Skin of body (tissue), 1 donor: ENCODE measurements at regions not wholly inside any gene's neighbourhood (a gene's known extent, or its start where the extent isn't known, plus 50 kb on each side); places are given as distances from the start of the nearest gene placed in this dataset.
A peak's percentile ranks its signal among the peaks of the same experiment; 100 is the strongest.

ENCODE experiments used
- DNase-seq: peaks from one replicate; lab custom pipeline; 2025; lab: John Stamatoyannopoulos, UW

- no peak for DNase-seq
These were observed 89.7 kb upstream of the SHISAL1 start for GRCh38 chr22:44402196-44403111.

GRCh38 chr22:44401783-44402110 is 89.0 kb upstream of the SHISAL1 start:
- no peak for DNase-seq

- DNase-seq: no peak
These were observed 88.0 kb upstream of the SHISAL1 start for GRCh38 chr22:44400763-44401060.

- DNase-seq: no peak
These were observed 87.4 kb upstream of the SHISAL1 start for GRCh38 chr22:44399906-44400762.

- no peak for DNase-seq
These were observed 86.4 kb upstream of the SHISAL1 start for GRCh38 chr22:44398856-44399837.

- DNase-seq: no peak
These were observed 84.3 kb upstream of the SHISAL1 start for GRCh38 chr22:44396727-44397722.

- DNase-seq: no peak
These were observed 83.4 kb upstream of the SHISAL1 start for GRCh38 chr22:44396021-44396726.

- no peak for DNase-seq
These were observed 82.6 kb upstream of the SHISAL1 start for GRCh38 chr22:44395118-44396005.

GRCh38 chr22:44394246-44395117 is 81.7 kb upstream of the SHISAL1 start:
- peak; percentile 29 for DNase-seq

- DNase-seq: no peak
These were observed 80.3 kb upstream of the SHISAL1 start for GRCh38 chr22:44393066-44393465.

GRCh38 chr22:44392446-44392921 is 79.7 kb upstream of the SHISAL1 start:
- no peak for DNase-seq

- no peak for DNase-seq
These were observed 79.0 kb upstream of the SHISAL1 start for GRCh38 chr22:44391481-44392445.

GRCh38 chr22:44391015-44391414 is 78.3 kb upstream of the SHISAL1 start:
- no peak for DNase-seq

- DNase-seq: no peak
These were observed 77.8 kb upstream of the SHISAL1 start for GRCh38 chr22:44390613-44390970.

- DNase-seq: no peak
These were observed 77.3 kb upstream of the SHISAL1 start for GRCh38 chr22:44389926-44390612.

- DNase-seq: no peak
These were observed 76.4 kb upstream of the SHISAL1 start for GRCh38 chr22:44389181-44389580.
